ENCODE measurements at regions not wholly inside any gene's neighbourhood (a gene's known extent, or its start where the extent isn't known, plus 50 kb on each side); places are given as distances from the start of the nearest gene placed in this dataset.
A peak's percentile ranks its signal among the peaks of the same experiment; 100 is the strongest.
"Not testable (repeated sequence)": the region's sequence is repeated elsewhere in the genome, so short reads cannot be mapped to it uniquely, and the experiment has no call there.

DNA sequence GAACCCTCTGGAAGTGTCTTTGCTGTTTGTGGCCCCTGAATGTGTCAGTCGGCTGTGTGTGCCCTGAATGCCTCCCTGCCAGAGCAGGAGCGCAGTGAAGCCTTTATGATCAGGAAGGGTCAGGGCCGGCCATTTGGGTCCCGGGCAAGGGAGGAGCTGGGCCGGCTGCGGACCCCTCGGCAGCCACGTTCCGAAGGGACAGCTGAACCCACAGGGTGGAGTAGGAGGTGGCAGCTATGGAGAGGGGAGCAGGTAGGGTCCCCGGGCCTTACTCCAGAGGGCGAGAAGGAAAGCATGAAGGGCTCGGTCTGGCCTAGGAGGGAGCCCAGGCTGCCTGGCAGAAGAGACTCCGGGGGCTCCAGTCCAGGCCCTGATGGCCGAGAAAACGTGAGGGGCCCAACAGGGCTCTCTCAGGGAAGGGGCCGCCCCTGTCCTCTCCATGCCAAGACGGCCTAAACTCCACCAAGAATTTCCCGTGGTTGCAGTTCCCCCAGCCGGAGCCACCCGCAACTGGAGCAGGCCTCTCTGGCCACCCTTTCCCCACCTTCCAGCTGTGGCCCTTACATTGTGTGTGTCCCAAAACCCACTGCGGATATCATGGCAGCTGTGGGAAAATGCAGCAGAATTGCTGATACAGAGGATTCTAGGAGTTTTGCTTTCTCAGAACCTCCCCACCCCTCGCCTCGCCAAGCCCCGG lies 182.2 kb upstream of the STK26 start:
- no peaks in the 10 kb centered on the region for H3K27me3 Mint-ChIP-seq
- DNase-seq: no peak
- no peak overlapping the region for H3K27ac Mint-ChIP-seq
- no peaks in the 10 kb centered on the region for H3K9me3 Mint-ChIP-seq
- peaks cover 3% of the 10 kb centered on the region for H3K4me1 Mint-ChIP-seq
- no peaks in the 10 kb centered on the region for H3K36me3 Mint-ChIP-seq (ENCODE audit: low read depth)
- no peak overlapping the region for H3K4me3 Mint-ChIP-seq
- intact Hi-C loops (cut with micrococcal nuclease): loop anchor here (1.0 to 5.0 kb wide), 4 partner anchors 13 to 782 kb away; partner anchors contain the start of genes RAP2C and STK26

DNA sequence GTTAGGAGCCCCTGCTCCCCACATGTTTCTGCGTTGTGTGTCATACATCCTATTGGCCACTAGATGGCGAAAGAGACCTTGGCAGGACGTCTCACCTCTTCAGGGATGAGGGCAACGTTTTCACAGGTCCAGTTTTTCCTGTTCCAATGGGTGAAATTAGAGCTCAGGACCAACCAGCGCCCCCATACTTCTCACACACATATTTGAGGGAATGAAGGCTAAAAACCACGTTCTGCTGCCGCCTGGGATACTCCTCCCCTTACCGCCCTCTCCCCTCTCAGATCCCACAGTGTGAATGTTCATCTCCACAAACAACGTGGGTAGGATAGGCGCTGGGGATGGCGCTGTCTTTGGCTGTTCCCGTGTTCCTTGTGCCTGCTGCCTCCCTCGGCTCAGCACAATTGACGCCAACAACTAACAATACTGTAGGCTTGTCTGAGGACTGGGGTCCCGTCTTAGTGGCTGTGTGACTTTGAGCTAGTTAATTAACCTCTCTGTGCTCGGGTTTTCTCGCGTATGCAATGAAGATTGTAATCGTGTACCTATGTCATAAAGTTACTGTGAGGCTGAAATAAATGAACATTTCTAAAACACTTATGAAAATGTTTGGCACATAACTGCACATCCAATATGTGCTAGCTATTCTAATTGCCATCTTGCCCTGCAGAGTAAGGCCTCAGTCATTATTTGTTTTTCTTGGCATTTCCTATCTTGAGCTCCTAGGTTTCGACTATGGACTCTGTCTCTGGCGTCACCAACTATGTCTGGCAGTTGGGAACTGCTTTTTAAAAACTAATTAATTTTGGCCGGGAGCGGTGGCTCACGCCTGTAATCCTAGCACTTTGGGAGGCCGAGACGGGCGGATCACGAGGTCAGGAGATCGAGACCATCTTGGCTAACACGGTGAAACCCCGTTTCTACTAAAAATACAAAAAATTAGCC lies 181.3 kb upstream of the STK26 start:
- Mint-ChIP-seq H3K9me3 (no peaks in the 10 kb centered on the region), H3K4me3 (no peak overlapping the region), H3K4me1 (peaks cover 3% of the 10 kb centered on the region), H3K27me3 (no peaks in the 10 kb centered on the region), H3K36me3 (ENCODE audit: low read depth) (no peaks in the 10 kb centered on the region), H3K27ac (no peak overlapping the region)
- peak; percentile 79 for DNase-seq
- intact Hi-C loops (cut with micrococcal nuclease): loop anchor here (1.0 to 5.0 kb wide), 4 partner anchors 13 to 781 kb away; partner anchors contain the start of genes RAP2C and STK26

DNA sequence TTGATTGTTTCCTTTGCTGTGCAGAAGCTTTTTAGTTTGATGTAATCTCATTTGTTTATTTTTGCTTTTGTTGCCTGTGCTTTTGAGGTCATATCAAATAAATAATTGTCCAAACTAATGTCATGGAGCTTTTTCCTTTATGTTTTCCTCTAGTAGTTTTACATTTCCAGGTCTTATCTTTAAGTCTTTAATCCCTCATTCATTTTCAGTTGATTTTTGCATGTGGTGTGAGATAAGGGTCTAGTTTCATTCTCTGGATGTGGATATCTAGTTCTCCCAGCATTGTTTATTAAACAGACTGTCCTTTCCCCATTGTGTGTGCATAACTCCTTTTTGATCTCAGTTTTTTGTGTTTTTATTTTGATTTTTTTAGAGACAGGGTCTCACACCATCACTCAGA lies 179.1 kb upstream of the STK26 start:
- Mint-ChIP-seq H3K9me3 (no peaks in the 10 kb centered on the region), H3K27me3 (no peaks in the 10 kb centered on the region), H3K27ac (no peak overlapping the region), H3K36me3 (ENCODE audit: low read depth) (no peaks in the 10 kb centered on the region), H3K4me3 (no peak overlapping the region), H3K4me1 (peaks cover 3% of the 10 kb centered on the region)
- DNase-seq: no peak
- intact Hi-C loops (cut with micrococcal nuclease): loop anchor here (5.0 kb wide), 1 partner anchor 178 kb away; the partner anchor contains the start of gene STK26

DNA sequence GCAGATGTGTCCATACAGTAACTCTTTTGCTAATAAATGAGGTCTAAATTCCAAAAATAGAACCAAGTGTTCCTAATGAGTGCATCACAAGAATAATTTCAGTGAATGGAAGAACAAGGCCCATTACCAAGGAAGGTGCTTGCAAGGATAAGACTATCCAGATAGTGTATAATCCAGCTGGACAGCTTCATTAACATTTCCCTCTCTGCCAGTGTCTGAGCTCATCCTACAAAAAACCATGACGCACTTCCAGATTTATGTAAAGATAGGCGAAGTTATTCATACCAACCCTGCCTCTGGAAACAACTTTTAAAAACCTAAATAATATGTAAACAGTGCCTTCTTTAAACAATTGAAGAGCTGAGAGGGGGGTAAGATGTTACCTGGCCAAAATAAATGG lies 177.9 kb upstream of the STK26 start:
- intact Hi-C loops (cut with micrococcal nuclease): no loop called here
- H3K9me3 Mint-ChIP-seq: no peaks in the 10 kb centered on the region
- no peak overlapping the region for H3K4me3 Mint-ChIP-seq
- H3K4me1 Mint-ChIP-seq: peaks cover 3% of the 10 kb centered on the region
- H3K27ac Mint-ChIP-seq: no peak overlapping the region
- H3K36me3 Mint-ChIP-seq (ENCODE audit: low read depth): no peaks in the 10 kb centered on the region
- no peaks in the 10 kb centered on the region for H3K27me3 Mint-ChIP-seq
- no peak for DNase-seq

- H3K27ac Mint-ChIP-seq: no peak overlapping the region
- intact Hi-C loops (cut with micrococcal nuclease): no loop called here
- no peaks in the 10 kb centered on the region for H3K9me3 Mint-ChIP-seq
Observed at GRCh38 chrX:131845771-131846170, 177.3 kb upstream of the STK26 start.

DNA sequence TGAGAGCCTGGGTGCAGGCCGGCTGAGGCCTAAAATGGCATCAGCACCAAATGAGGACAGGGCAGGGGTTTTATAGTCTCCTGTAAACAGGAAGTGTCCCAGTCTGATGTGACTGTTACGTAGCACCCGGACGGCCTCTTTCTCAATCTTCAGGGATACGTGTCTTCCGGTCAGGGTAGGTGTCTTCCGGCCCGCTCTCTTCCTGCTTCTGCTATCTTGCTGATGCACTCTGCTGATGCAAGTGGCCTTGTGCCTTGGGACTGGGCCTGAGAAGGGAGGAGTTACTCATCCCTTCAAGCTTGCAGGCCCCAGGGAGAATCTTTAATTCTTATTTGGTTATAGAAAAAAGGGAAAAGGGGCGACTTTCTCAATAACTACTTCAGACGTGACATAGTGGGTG lies 172.1 kb upstream of the STK26 start:
- DNase-seq; H3K27ac Mint-ChIP-seq; H3K27me3 Mint-ChIP-seq; H3K36me3 Mint-ChIP-seq (ENCODE audit: low read depth); H3K9me3 Mint-ChIP-seq; H3K4me3 Mint-ChIP-seq; H3K4me1 Mint-ChIP-seq: not testable (repeated sequence)
- intact Hi-C loops (cut with micrococcal nuclease): loop anchor here (10.0 kb wide), 1 partner anchor 224 kb away; no protein-coding TSS in a partner anchor

More at GRCh38 chrX:131845771-131846170, 177.3 kb upstream of the STK26 start:
- Mint-ChIP-seq H3K4me1 (peaks cover 3% of the 10 kb centered on the region), H3K4me3 (no peak overlapping the region), H3K27me3 (no peaks in the 10 kb centered on the region), H3K36me3 (ENCODE audit: low read depth) (no peaks in the 10 kb centered on the region)
- DNase-seq: no peak

GRCh38 chrX:131853440-131853839 lies 169.7 kb upstream of the STK26 start:
- no peaks in the 10 kb centered on the region for H3K9me3 Mint-ChIP-seq

GRCh38 chrX:131854581-131854980 lies 168.5 kb upstream of the STK26 start:
- Mint-ChIP-seq H3K27ac (no peak overlapping the region), H3K36me3 (ENCODE audit: low read depth) (no peaks in the 10 kb centered on the region), H3K4me1 (no peaks in the 10 kb centered on the region), H3K27me3 (no peaks in the 10 kb centered on the region), H3K9me3 (no peaks in the 10 kb centered on the region), H3K4me3 (no peak overlapping the region)
- intact Hi-C loops (cut with micrococcal nuclease): loop anchor here (10.0 kb wide), 1 partner anchor 220 kb away; no protein-coding TSS in a partner anchor
- DNase-seq: no peak

More at GRCh38 chrX:131853440-131853839, 169.7 kb upstream of the STK26 start:
- Mint-ChIP-seq H3K27ac (no peak overlapping the region), H3K4me3 (no peak overlapping the region), H3K36me3 (ENCODE audit: low read depth) (no peaks in the 10 kb centered on the region), H3K4me1 (no peaks in the 10 kb centered on the region), H3K27me3 (no peaks in the 10 kb centered on the region)
- DNase-seq: no peak
- intact Hi-C loops (cut with micrococcal nuclease): loop anchor here (10.0 kb wide), 1 partner anchor 221 kb away; no protein-coding TSS in a partner anchor

- H3K4me1 Mint-ChIP-seq: no peaks in the 10 kb centered on the region
- no peak overlapping the region for H3K27ac Mint-ChIP-seq
- no peaks in the 10 kb centered on the region for H3K9me3 Mint-ChIP-seq
- DNase-seq: no peak
- no peaks in the 10 kb centered on the region for H3K27me3 Mint-ChIP-seq
- H3K4me3 Mint-ChIP-seq: no peak overlapping the region
- intact Hi-C loops (cut with micrococcal nuclease): no loop called here
- H3K36me3 Mint-ChIP-seq (ENCODE audit: low read depth): no peaks in the 10 kb centered on the region
Observed at GRCh38 chrX:131861088-131861787, 161.9 kb upstream of the STK26 start.

- intact Hi-C loops (cut with micrococcal nuclease): no loop called here
- H3K9me3 Mint-ChIP-seq: no peaks in the 10 kb centered on the region
- H3K27ac Mint-ChIP-seq: no peak overlapping the region
- H3K27me3 Mint-ChIP-seq: no peaks in the 10 kb centered on the region
- no peaks in the 10 kb centered on the region for H3K36me3 Mint-ChIP-seq (ENCODE audit: low read depth)
- DNase-seq: no peak
- no peak overlapping the region for H3K4me3 Mint-ChIP-seq
- H3K4me1 Mint-ChIP-seq: no peaks in the 10 kb centered on the region
Observed at GRCh38 chrX:131862321-131862720, 160.8 kb upstream of the STK26 start.

DNA sequence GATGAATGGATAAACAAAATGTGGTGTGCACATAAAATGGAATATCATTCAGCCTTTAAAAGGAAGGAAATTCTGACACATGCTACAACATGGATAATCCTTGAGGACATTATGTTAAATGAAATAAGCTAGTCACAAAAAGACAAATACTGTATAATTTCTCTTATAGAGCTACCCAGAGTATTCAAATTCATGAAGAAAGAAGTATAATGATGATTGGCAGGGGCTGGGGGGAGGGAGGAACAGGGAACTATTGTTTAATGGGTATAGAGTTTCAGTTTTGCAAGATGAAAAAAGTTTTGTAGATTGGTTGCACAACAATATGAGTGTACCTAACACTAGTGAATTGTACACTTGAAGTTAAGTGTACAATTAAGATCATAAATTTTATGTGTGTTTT lies 153.9 kb upstream of the STK26 start:
- no peak for DNase-seq
- no peaks in the 10 kb centered on the region for H3K9me3 Mint-ChIP-seq
- no peaks in the 10 kb centered on the region for H3K36me3 Mint-ChIP-seq (ENCODE audit: low read depth)
- no peaks in the 10 kb centered on the region for H3K4me1 Mint-ChIP-seq
- intact Hi-C loops (cut with micrococcal nuclease): no loop called here
- H3K27me3 Mint-ChIP-seq: no peaks in the 10 kb centered on the region
- H3K27ac Mint-ChIP-seq: no peak overlapping the region
- H3K4me3 Mint-ChIP-seq: no peak overlapping the region

DNA sequence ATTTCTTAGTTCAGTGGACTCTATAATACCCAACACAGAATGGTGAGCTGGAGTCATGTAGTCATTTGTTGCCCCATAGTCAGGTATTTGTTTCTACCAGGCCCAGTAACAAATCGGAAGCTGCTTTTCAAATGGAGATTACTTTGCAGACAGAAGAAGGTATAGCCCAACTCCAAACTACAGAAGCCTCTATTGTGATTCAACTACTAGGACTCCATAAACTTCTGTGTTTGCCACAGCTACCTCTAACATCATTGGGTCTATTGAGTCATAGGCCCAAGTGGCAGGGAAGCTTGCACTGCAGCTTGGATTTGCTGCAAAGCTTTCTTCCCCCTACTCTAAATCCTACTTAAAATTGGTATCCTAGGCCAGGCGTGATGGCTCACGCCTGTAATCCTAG lies 148.8 kb upstream of the STK26 start:
- H3K9me3 Mint-ChIP-seq: no peaks in the 10 kb centered on the region
- DNase-seq: no peak
- H3K27ac Mint-ChIP-seq: no peak overlapping the region
- intact Hi-C loops (cut with micrococcal nuclease): no loop called here
- H3K4me1 Mint-ChIP-seq: no peaks in the 10 kb centered on the region
- H3K4me3 Mint-ChIP-seq: no peak overlapping the region
- no peaks in the 10 kb centered on the region for H3K36me3 Mint-ChIP-seq (ENCODE audit: low read depth)
- H3K27me3 Mint-ChIP-seq: no peaks in the 10 kb centered on the region

DNA sequence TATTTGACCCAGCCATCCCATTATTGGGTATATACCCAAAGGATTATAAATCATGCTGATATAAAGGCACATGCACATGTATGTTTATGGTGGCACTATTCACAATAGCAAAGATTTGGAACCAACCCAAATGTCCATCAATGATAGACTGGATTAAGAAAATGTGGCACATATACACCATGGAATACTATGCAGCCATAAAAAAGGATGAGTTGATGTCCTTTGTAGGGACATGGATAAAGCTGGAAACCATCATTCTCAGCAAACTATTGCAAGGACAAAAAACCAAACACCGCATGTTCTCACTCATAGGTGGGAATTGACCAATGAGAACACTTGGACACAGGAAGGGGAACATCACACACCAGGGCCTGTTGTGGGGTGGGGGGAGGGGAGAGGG lies 147.3 kb upstream of the STK26 start:
- DNase-seq; H3K9me3 Mint-ChIP-seq; H3K27ac Mint-ChIP-seq; H3K4me1 Mint-ChIP-seq; intact Hi-C loops (cut with micrococcal nuclease); H3K36me3 Mint-ChIP-seq (ENCODE audit: low read depth); H3K27me3 Mint-ChIP-seq; H3K4me3 Mint-ChIP-seq: not testable (repeated sequence)

All from activated CD4-positive, alpha-beta T cell treated with anti-CD3 and anti-CD28 coated beads, Interleukin-2, amount 10 ng/mL, durations not matched to agents 24 days and 14 days (primary cell).